SU-DHL-6 (cell line): ENCODE measurements at regions not wholly inside any gene's neighbourhood (a gene's known extent, or its start where the extent isn't known, plus 50 kb on each side); places are given as distances from the start of the nearest gene placed in this dataset.

ENCODE experiments used
- EZH2phosphoT487 ChIP-seq: fragments of 200-600 bp; sonication (generic), shearing (Covaris generic); conservative IDR thresholded peaks from 2 replicates; pipeline ENCODE4 v1.6.1; 2018; ENCODE audit warnings: mild to moderate bottlenecking, antibody characterized with exemption, low read length, moderate library complexity, mixed read lengths
- TF ChIP-seq, protein P1 (sequence below): fragments of 200-600 bp; sonication (generic); IDR thresholded peaks from one replicate; pipeline ENCODE4 v1.5.1; 2017; ENCODE audit warnings: antibody characterized with exemption, mild to moderate bottlenecking, low read length, moderate library complexity; ENCODE audit not compliant: insufficient read depth, poor library complexity, severe bottlenecking

DNA sequence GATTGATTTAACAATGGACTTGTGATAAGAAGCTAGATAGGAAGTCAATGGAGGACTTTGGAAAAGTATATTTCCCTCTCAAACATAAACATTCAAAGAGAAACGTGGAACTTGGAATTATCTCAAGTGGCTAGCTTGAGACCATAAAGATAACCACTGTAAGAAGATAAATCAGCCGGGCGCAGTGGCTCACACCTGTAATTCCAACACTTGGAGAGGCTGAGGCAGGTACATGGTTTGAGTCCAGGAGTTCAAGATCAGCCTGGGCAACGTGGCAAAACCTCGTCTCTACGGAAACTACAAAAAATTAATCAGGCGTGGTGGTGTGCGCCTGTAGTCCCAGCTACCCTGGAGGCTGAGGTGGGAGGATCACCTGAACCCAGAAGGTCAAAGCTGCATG is 405.9 kb upstream of the ACVR2A start:
- TF ChIP-seq, protein P1, sequence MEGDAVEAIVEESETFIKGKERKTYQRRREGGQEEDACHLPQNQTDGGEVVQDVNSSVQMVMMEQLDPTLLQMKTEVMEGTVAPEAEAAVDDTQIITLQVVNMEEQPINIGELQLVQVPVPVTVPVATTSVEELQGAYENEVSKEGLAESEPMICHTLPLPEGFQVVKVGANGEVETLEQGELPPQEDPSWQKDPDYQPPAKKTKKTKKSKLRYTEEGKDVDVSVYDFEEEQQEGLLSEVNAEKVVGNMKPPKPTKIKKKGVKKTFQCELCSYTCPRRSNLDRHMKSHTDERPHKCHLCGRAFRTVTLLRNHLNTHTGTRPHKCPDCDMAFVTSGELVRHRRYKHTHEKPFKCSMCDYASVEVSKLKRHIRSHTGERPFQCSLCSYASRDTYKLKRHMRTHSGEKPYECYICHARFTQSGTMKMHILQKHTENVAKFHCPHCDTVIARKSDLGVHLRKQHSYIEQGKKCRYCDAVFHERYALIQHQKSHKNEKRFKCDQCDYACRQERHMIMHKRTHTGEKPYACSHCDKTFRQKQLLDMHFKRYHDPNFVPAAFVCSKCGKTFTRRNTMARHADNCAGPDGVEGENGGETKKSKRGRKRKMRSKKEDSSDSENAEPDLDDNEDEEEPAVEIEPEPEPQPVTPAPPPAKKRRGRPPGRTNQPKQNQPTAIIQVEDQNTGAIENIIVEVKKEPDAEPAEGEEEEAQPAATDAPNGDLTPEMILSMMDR = no peak
- TF ChIP-seq EZH2phosphoT487 = no peak
